PC-9 (cell line): ENCODE measurements at regions not wholly inside any gene's neighbourhood (a gene's known extent, or its start where the extent isn't known, plus 50 kb on each side); places are given as distances from the start of the nearest gene placed in this dataset.

Source experiments
- CTCF ChIP-seq: fragments of 200-600 bp; sonication (generic); conservative IDR thresholded peaks from 2 replicates; pipeline ENCODE4 v1.6.1; 2017; ENCODE audit warnings: mixed run types, antibody characterized with exemption, mild to moderate bottlenecking, moderate library complexity
- EZH2 ChIP-seq: fragments of 200-600 bp; sonication (generic); IDR thresholded peaks from 2 replicates; pipeline ENCODE4 v1.8.0; 2017; ENCODE audit warnings: antibody characterized with exemption, low read depth

GRCh38 chr13:40345654-40346372 is 320.6 kb downstream of the FOXO1 start:
- no peak for TF ChIP-seq CTCF
- TF ChIP-seq EZH2 = no peak
